C4-2B (cell line): ENCODE measurements at regions not wholly inside any gene's neighbourhood (a gene's known extent, or its start where the extent isn't known, plus 50 kb on each side); places are given as distances from the start of the nearest gene placed in this dataset.

Experiments used
- H3K27ac ChIP-seq: fragments of 450-650 bp; 2 replicates; pipeline ENCODE4 v1.5.1; 2017
- ZFX ChIP-seq: fragments of 450-650 bp; IDR thresholded peaks from 2 replicates; pipeline ENCODE4 v1.6.1; 2017
- TF ChIP-seq, protein P1 (sequence below): fragments of 450-650 bp; conservative IDR thresholded peaks from 2 replicates; pipeline ENCODE4 v1.5.1; 2017; ENCODE audit warnings: mild to moderate bottlenecking

DNA sequence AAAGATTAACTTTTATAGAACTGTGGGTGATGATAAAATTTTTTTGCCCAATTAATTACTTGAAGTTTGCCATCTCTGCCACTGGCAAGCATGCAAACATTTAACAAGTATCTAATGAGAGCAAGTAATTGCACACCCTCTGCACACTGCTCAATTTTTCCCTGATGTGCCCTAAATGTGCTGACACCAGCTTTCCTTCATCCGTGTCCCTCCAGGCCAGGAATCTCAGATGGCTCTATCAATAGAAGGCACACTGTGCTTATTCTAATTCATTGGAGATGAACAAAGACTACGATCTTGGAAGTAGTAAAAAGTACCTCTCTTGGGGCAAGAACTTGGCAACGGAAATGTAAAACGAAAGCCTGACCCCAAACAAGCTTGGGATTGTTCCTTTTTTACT lies 212.1 kb downstream of the GPR37 start:
- TF ChIP-seq, protein P1, sequence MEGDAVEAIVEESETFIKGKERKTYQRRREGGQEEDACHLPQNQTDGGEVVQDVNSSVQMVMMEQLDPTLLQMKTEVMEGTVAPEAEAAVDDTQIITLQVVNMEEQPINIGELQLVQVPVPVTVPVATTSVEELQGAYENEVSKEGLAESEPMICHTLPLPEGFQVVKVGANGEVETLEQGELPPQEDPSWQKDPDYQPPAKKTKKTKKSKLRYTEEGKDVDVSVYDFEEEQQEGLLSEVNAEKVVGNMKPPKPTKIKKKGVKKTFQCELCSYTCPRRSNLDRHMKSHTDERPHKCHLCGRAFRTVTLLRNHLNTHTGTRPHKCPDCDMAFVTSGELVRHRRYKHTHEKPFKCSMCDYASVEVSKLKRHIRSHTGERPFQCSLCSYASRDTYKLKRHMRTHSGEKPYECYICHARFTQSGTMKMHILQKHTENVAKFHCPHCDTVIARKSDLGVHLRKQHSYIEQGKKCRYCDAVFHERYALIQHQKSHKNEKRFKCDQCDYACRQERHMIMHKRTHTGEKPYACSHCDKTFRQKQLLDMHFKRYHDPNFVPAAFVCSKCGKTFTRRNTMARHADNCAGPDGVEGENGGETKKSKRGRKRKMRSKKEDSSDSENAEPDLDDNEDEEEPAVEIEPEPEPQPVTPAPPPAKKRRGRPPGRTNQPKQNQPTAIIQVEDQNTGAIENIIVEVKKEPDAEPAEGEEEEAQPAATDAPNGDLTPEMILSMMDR: no peak
- TF ChIP-seq ZFX: no peak
- no peak overlapping the region for H3K27ac ChIP-seq

DNA sequence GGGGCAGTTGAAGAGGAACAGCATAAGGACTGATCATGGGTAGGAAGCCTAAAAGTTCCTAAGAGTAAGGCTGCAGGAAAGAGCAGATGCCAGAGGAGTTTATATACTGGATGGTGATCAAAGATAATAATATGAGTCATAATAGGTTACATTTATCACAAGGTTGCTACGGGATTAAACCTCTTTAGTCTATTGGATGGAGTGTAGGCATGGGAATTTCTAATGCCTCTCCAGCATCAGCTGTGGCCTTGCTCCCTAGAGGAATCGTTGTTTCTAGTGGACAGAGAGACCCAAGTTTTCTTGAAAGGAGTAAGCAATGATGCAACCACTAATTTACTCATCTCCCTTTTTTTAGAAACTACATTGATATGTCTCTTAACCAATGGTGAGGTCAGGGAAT lies 213.4 kb downstream of the GPR37 start:
- TF ChIP-seq ZFX: no peak
- H3K27ac ChIP-seq: no peak overlapping the region

DNA sequence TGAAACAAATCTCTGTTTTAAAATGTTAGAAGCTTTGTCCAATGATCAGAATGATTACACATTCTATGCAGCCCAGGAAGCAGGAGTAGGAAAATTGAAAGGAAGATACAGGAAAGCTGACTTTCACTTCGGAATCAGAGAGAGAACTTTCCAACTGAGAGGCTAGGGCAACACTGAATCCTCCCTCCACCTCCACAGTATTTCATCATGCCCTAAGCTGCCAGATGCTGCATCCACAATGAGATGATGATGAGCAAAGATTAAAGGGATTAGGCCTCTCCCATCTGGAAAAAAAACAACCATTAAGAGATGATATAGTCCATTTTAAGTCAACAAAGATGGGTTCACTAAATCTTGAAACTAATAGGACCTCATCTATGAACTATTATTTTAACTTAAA lies 215.6 kb downstream of the GPR37 start:
- TF ChIP-seq, protein P1: no peak
- no peak for TF ChIP-seq ZFX
- H3K27ac ChIP-seq: no peak overlapping the region

DNA sequence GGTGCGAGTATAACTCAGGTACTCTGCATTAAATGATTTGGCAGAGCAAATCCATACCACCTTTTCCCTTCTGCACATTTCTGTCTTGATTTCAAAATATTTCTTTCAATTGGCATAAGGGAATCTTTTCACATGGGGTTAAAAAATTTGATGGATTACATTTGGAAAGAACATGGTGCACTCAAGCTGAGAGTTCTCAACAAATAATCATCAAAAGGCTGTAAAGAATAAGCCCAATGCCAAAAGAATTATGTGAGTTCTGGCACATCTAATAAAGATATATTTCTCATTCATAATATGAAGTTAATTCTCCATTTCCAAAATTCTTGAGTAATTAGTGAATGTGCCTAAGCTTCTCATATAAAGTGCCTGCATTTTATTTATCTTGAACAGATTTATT lies 223.1 kb downstream of the GPR37 start:
- TF ChIP-seq ZFX: no peak
- TF ChIP-seq, protein P1: no peak
- H3K27ac ChIP-seq: no peak overlapping the region

DNA sequence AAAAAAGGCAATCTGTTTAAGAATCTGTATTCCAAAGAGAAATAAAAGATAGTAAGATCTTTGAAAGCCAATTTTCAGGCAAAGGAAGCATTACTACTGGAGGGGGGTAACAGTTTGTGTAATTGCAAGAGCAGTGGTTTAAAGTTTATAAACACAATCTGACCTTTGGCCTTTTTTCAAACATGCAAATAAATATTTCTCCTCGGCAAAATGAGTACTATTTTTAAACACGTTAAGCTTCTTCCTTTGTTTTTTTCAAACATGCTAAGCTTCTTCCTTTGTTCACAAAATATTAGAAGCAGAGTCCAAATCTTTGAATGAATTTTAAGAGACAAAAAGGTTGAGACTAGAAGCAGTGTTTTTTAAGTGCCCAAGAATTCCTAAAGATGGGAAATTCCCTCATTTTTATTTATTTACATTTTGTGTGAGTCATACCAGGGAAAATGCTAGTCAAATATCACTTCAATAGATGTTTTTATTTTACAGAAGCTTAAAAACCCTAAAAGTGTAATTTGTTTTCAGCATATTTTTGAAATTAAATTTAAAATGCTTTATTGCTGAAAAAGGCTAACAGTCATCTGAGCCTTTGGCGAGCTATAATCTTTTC lies 229.3 kb downstream of the GPR37 start:
- no peak overlapping the region for H3K27ac ChIP-seq
- TF ChIP-seq, protein P1: no peak
- no peak for TF ChIP-seq ZFX

DNA sequence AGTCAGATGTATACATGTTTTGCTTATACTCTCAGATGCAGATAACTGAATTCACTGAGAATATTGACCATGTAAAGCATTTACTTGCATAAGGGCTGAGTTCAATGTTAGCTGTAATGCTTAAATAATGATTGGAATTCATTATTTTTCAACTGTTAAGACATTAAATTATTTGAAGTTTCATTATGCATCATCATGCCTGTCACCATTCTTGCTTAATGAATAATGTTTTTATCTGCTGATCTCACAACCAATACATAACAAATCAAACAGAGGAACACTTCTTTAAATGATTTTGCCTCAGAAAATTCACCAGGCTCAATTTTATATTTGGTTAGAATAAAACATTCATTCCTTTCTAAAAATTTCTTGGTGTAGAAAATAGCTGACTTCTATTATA lies 233.4 kb downstream of the GPR37 start:
- TF ChIP-seq ZFX: no peak
- TF ChIP-seq, protein P1: no peak
- no peak overlapping the region for H3K27ac ChIP-seq

DNA sequence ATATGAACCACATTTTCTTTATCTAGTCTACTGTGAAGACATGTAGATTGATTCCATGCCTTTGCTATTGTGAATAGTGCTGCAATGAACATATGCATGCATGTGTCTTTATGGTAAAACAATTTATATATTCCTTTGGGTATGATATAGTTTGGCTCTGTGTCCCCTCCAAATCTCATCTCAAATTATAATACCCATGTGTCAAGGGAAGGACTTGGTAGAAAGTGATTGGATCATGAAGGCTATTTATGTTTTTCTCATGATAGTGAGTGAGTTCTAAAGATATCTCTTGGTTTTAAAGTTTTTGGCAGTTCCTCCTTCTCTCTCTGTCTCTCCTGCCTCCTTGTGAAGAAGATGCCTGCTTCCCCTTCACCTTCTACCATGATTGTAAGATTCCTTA lies 248.7 kb downstream of the GPR37 start:
- H3K27ac ChIP-seq: no peak overlapping the region
- TF ChIP-seq ZFX: no peak
- TF ChIP-seq, protein P1: no peak

DNA sequence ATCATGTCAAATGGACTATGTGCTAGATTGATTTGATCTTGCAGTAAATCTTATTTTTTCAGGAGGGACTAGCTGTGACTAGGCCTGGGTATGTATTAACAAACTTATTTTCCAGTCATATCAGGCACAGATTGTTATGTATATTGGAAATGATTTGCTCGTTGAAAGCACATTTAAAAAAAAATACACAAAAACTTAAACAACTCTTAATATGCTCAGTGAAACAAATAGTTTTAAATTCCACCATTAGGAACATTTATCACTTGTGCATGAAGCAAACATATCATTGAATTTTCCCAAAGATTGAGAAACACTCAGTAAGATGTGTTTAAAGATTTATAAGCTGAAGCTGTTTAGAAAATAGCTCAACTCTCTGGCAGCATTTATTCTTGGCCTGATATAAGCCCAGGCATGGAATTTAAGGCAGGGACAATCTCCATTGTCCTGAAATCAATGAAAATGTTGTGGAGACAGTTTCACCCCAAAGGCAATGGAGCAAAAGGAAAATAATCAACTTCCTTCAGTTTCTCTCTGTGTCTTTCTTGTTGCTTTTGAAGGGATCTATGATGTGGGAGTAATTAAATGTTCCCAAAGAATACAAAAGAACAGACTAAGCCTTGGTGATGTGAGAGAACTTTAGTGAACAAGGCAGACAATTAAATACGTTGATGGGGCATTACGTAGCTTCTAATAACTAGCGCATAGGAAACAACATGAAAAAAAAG lies 250.3 kb downstream of the GPR37 start:
- TF ChIP-seq ZFX: no peak
- TF ChIP-seq, protein P1: no peak
- H3K27ac ChIP-seq: no peak overlapping the region
